NCI-H526 treated with DMSO at 0.1 percent for 48 hours (cell line): ENCODE measurements at regions not wholly inside any gene's neighbourhood (a gene's known extent, or its start where the extent isn't known, plus 50 kb on each side); places are given as distances from the start of the nearest gene placed in this dataset.

Source experiments
- DNase-seq: peaks from one replicate; lab custom pipeline; 2025; lab: John Stamatoyannopoulos, UW

GRCh38 chr1:30051777-30052176, 671.6 kb downstream of the MATN1 start:
- no peak for DNase-seq

GRCh38 chr1:30049748-30050296, 673.6 kb downstream of the MATN1 start:
- no peak for DNase-seq

- no peak for DNase-seq
Observed at GRCh38 chr1:30048905-30049304, 674.5 kb downstream of the MATN1 start.

GRCh38 chr1:30047576-30047975, 675.8 kb downstream of the MATN1 start:
- DNase-seq: no peak

- DNase-seq: no peak
Observed at GRCh38 chr1:30046751-30047150, 676.6 kb downstream of the MATN1 start.

GRCh38 chr1:30045304-30046090, 677.9 kb downstream of the MATN1 start:
- DNase-seq: no peak

GRCh38 chr1:30044656-30045144, 678.7 kb downstream of the MATN1 start:
- no peak for DNase-seq

- DNase-seq: no peak
Observed at GRCh38 chr1:30043731-30044408, 679.5 kb downstream of the MATN1 start.

- no peak for DNase-seq
Observed at GRCh38 chr1:30043256-30043655, 680.1 kb downstream of the MATN1 start.

GRCh38 chr1:30042438-30043147, 680.8 kb downstream of the MATN1 start:
- DNase-seq: no peak

GRCh38 chr1:30041741-30042437, 681.5 kb downstream of the MATN1 start:
- DNase-seq: no peak

- no peak for DNase-seq
Observed at GRCh38 chr1:30040081-30041019, 683.0 kb downstream of the MATN1 start.

- no peak for DNase-seq
Observed at GRCh38 chr1:30039354-30040080, 683.9 kb downstream of the MATN1 start.

GRCh38 chr1:30038134-30039025, 685.0 kb downstream of the MATN1 start:
- DNase-seq: no peak

- no peak for DNase-seq
Observed at GRCh38 chr1:30037251-30038118, 685.9 kb downstream of the MATN1 start.

- no peak for DNase-seq
Observed at GRCh38 chr1:30036666-30037065, 686.7 kb downstream of the MATN1 start.

GRCh38 chr1:30036229-30036547, 687.2 kb downstream of the MATN1 start:
- no peak for DNase-seq
